ENCODE measurements at regions not wholly inside any gene's neighbourhood (a gene's known extent, or its start where the extent isn't known, plus 50 kb on each side); places are given as distances from the start of the nearest gene placed in this dataset.
"Not testable (repeated sequence)": the region's sequence is repeated elsewhere in the genome, so short reads cannot be mapped to it uniquely, and the experiment has no call there.

DNA sequence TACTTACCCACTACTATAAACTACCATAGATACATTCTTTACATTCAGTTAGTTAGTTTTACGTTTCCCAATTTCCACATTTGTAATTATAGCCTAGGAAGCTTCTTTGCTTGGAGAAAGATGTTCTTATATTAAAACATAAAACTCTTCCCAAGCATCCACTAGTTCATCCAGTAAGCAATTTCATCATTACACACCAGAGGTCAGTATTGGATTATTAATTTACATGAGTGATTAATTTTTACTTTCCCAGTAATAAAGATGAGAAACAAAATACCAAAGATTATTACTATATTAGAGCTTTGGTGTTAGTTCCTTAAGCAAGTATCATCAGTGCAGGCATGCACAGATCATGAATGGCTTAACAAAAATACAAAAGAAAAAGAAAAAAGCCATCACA is 518.4 kb downstream of the TUBA3C start:
- TF ChIP-seq SP1 (IDR thresholded peaks at IDR 0.05); CTBP1 (IDR thresholded peaks at IDR 0.05; ENCODE audit: borderline replicate concordance); FOXM1 (IDR thresholded peaks at IDR 0.05; ENCODE audit: borderline replicate concordance); BHLHE40 (IDR thresholded peaks at IDR 0.05; ENCODE audit: borderline replicate concordance); FOXA1 (IDR thresholded peaks at IDR 0.05); TARDBP (IDR thresholded peaks at IDR 0.05); SUZ12 (IDR thresholded peaks at IDR 0.05); LEF1 (IDR thresholded peaks at IDR 0.05; ENCODE audit: borderline replicate concordance): not testable (repeated sequence)

Data from HEK293T (cell line).